ENCODE measurements at regions not wholly inside any gene's neighbourhood (a gene's known extent, or its start where the extent isn't known, plus 50 kb on each side); places are given as distances from the start of the nearest gene placed in this dataset.

DNA sequence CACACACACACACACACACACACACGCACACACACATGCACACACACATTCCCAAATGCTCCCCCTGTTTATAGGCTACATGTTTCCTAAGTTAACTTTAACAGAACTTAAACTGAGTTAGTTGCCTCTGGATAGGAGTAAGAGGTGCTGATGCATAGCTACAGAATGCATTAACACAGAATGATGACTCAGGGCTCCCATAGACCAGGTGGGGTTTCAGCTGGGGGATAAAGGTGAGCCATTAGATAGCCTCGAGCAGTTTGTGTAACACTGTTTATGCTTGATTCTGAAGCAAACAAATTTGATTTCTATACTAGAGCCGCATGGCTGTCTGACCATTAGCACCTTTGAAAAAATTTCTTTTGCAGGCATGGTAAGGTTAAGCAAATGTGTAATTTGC lies 741.0 kb downstream of the PLCL1 start:
- Histone ChIP-seq H3K4me3 (ENCODE audit: low read depth in 2 of 2, low read length in 1 of 2) (no peak overlapping the region), H3K27ac (ENCODE audit: low read depth in 2 of 2, low read length in 1 of 2) (no peak overlapping the region), H4K20me1 (ENCODE audit: insufficient read depth) (no peaks in the 10 kb centered on the region), H2AFZ (ENCODE audit: low read depth) (no peak overlapping the region), H3K9me3 (no peaks in the 10 kb centered on the region), H3F3A (replicated peaks; ENCODE audit: insufficient read depth) (no peaks in the 10 kb centered on the region), H3K27me3 (ENCODE audit: insufficient read depth) (no peaks in the 10 kb centered on the region), H3K79me2 (ENCODE audit: insufficient read depth) (no peaks in the 10 kb centered on the region), H3K36me3 (replicated peaks in 1 of 2; ENCODE audit: control insufficient read depth in 1 of 2, insufficient read depth in 2 of 2, low read length in 1 of 2) (no peaks in the 10 kb centered on the region), H3K9ac (no peak overlapping the region), H3K9me2 (no peaks in the 10 kb centered on the region), H3K4me2 (no peak overlapping the region), H3K4me1 (ENCODE audit: control insufficient read depth in 1 of 2, insufficient read depth in 2 of 2, low read depth in 1 of 2, low read length in 1 of 2) (no peaks in the 10 kb centered on the region)
- no peak for DNase-seq
- TF ChIP-seq NRF1 (IDR thresholded peaks at IDR 0.05; ENCODE audit: low read depth, low read length) (no peak), EP300 (IDR thresholded peaks at IDR 0.05; ENCODE audit: borderline replicate concordance in 1 of 2, low read depth in 1 of 2, low read length in 1 of 2) (no peak), NFIC (IDR thresholded peaks at IDR 0.05; ENCODE audit: borderline replicate concordance) (no peak), FOXM1 (IDR thresholded peaks at IDR 0.05; ENCODE audit: low read depth) (no peak), GABPA (IDR thresholded peaks at IDR 0.05; ENCODE audit: low read depth) (no peak), RAD21 (IDR thresholded peaks at IDR 0.05; ENCODE audit: low read length) (no peak), JUND (IDR thresholded peaks at IDR 0.05) (no peak)
- TF ChIP-seq, protein P1, sequence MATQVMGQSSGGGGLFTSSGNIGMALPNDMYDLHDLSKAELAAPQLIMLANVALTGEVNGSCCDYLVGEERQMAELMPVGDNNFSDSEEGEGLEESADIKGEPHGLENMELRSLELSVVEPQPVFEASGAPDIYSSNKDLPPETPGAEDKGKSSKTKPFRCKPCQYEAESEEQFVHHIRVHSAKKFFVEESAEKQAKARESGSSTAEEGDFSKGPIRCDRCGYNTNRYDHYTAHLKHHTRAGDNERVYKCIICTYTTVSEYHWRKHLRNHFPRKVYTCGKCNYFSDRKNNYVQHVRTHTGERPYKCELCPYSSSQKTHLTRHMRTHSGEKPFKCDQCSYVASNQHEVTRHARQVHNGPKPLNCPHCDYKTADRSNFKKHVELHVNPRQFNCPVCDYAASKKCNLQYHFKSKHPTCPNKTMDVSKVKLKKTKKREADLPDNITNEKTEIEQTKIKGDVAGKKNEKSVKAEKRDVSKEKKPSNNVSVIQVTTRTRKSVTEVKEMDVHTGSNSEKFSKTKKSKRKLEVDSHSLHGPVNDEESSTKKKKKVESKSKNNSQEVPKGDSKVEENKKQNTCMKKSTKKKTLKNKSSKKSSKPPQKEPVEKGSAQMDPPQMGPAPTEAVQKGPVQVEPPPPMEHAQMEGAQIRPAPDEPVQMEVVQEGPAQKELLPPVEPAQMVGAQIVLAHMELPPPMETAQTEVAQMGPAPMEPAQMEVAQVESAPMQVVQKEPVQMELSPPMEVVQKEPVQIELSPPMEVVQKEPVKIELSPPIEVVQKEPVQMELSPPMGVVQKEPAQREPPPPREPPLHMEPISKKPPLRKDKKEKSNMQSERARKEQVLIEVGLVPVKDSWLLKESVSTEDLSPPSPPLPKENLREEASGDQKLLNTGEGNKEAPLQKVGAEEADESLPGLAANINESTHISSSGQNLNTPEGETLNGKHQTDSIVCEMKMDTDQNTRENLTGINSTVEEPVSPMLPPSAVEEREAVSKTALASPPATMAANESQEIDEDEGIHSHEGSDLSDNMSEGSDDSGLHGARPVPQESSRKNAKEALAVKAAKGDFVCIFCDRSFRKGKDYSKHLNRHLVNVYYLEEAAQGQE (IDR thresholded peaks at IDR 0.05; ENCODE audit: low read depth, low read length) = no peak
- WGBS (ENCODE audit: low lambda C conversion rate) = 30% methylated on average over 3 of the region's 3 CpGs
- ChIA-PET CTCF (interaction anchor here (0.8 kb wide), 1 partner anchor 236 kb away, joined by 3 read pairs; no protein-coding TSS in a partner anchor), POLR2A (no interaction called here)

DNA sequence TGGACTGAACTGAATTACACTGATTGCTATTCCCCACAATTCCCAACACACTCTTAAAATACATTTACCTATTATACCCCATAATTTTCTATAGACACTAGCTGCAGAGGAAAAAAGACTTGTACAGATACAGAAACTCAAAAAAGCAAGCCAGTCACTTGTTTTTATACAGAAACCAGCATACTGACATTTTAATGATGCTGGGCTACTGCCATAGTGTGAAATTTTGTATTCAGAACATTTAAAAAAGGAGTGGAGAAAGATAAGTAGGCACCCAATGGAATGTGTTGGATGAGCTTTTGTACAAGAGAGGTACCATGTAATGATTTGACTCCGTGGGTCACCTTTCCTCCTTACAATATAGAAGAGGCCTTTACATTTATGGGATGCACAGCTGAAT lies 740.1 kb downstream of the PLCL1 start:
- H4K20me1 ChIP-seq (ENCODE audit: insufficient read depth) = no peaks in the 10 kb centered on the region
- TF ChIP-seq USF2 (IDR thresholded peaks at IDR 0.05; ENCODE audit: borderline replicate concordance, low read depth, low read length) (no peak), SIN3A (IDR thresholded peaks at IDR 0.05; ENCODE audit: borderline replicate concordance, low read depth, low read length) (no peak), TAF1 (IDR thresholded peaks at IDR 0.05; ENCODE audit: borderline replicate concordance, low read depth, low read length) (no peak), CTCF (IDR thresholded peaks at IDR 0.05) (no peak), FOXJ3 (CRISPR knock-in tag; IDR thresholded peaks at IDR 0.05) (no peak)
- TF ChIP-seq, protein P2, sequence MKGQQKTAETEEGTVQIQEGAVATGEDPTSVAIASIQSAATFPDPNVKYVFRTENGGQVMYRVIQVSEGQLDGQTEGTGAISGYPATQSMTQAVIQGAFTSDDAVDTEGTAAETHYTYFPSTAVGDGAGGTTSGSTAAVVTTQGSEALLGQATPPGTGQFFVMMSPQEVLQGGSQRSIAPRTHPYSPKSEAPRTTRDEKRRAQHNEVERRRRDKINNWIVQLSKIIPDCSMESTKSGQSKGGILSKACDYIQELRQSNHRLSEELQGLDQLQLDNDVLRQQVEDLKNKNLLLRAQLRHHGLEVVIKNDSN (IDR thresholded peaks at IDR 0.05; ENCODE audit: borderline replicate concordance, low read depth) = no peak
- TF ChIP-seq, protein P1 (IDR thresholded peaks at IDR 0.05; ENCODE audit: low read depth, low read length) = no peak
- H3K4me3 ChIP-seq (ENCODE audit: low read depth in 2 of 2, low read length in 1 of 2) = no peak overlapping the region
- H3K4me2 ChIP-seq = no peak overlapping the region
- H2AFZ ChIP-seq (ENCODE audit: low read depth) = no peak overlapping the region
- no peak overlapping the region for H3K9ac ChIP-seq
- no peaks in the 10 kb centered on the region for H3K9me3 ChIP-seq
- 0% methylated on average over 1 of the region's 1 CpG for WGBS (ENCODE audit: low lambda C conversion rate)
- no peak for DNase-seq
- no peaks in the 10 kb centered on the region for H3F3A ChIP-seq (replicated peaks; ENCODE audit: insufficient read depth)
- no peak overlapping the region for H3K27ac ChIP-seq (ENCODE audit: low read depth in 2 of 2, low read length in 1 of 2)
- H3K9me2 ChIP-seq = no peaks in the 10 kb centered on the region
- H3K79me2 ChIP-seq (ENCODE audit: insufficient read depth) = no peaks in the 10 kb centered on the region
- H3K27me3 ChIP-seq (ENCODE audit: insufficient read depth) = no peaks in the 10 kb centered on the region
- ChIA-PET POLR2A (no interaction called here), CTCF (no interaction called here)
- H3K4me1 ChIP-seq (ENCODE audit: control insufficient read depth in 1 of 2, insufficient read depth in 2 of 2, low read depth in 1 of 2, low read length in 1 of 2) = no peaks in the 10 kb centered on the region
- H3K36me3 ChIP-seq (replicated peaks in 1 of 2; ENCODE audit: control insufficient read depth in 1 of 2, insufficient read depth in 2 of 2, low read length in 1 of 2) = no peaks in the 10 kb centered on the region
